GM12873 (cell line): ENCODE measurements at regions not wholly inside any gene's neighbourhood (a gene's known extent, or its start where the extent isn't known, plus 50 kb on each side); places are given as distances from the start of the nearest gene placed in this dataset.

Experiments
- CTCF ChIP-seq: IDR thresholded peaks from 2 replicates; pipeline ENCODE4 v1.5.1; 2012; ENCODE audit warnings: low read depth, mild to moderate bottlenecking, moderate library complexity, low read length, control low read depth; ENCODE audit not compliant: insufficient read depth; ENCODE audit errors: missing control alignments

- TF ChIP-seq CTCF, result no peak
Observed at GRCh38 chr6:174036-174435, 118.3 kb upstream of the DUSP22 start.

GRCh38 chr6:175680-176079 lies 116.6 kb upstream of the DUSP22 start:
- no peak for TF ChIP-seq CTCF

DNA sequence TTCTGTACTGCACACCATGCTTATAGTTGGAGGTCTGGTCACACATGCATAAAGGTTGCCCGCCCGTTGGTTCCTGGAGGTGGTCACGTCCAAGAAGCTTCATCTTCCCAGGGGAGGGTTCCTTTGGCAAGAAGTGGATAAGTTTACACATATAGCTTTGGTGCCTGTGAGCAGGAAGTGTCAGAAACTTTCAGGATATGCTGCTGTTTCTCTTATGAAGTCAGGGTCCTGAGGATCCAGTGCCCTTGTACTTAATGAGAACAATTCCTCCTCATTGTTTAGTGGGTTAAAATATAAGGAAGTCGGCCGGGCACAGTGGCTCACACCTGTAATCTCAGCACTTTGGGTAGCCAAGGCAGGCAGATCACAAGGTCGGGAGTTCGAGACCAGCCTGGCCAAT lies 115.5 kb upstream of the DUSP22 start:
- TF ChIP-seq CTCF, result no peak

GRCh38 chr6:178119-178518 lies 114.2 kb upstream of the DUSP22 start:
- TF ChIP-seq CTCF, result no peak

GRCh38 chr6:179340-179950 lies 112.8 kb upstream of the DUSP22 start:
- TF ChIP-seq CTCF, result no peak

GRCh38 chr6:181049-181654 lies 111.1 kb upstream of the DUSP22 start:
- no peak for TF ChIP-seq CTCF

DNA sequence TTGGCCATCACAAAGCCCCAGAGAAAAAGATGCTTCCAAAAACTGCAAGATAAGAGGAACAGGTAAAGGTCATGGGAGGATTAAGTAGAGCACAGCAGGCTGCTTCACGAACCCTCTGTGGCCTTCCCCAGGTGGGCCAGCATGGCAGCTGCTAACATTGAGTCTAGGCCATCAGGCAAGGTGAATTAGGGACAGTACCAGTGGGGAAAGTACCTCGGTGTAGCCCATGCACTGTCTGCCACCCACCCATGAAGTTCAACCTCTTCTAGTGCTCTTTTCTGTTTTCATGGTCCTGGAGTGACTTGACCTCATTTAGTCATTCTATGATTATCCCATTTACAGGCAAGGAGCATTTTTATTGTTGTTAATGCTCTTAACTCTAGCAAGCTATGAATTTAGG lies 108.6 kb upstream of the DUSP22 start:
- no peak for TF ChIP-seq CTCF
